IMR-90 (cell line): ENCODE measurements at regions not wholly inside any gene's neighbourhood (a gene's known extent, or its start where the extent isn't known, plus 50 kb on each side); places are given as distances from the start of the nearest gene placed in this dataset.

Experiments
- ATAC-seq: fragments of 200-7000 bp; cut with Tn5 transposase; 2 replicates; pipeline ENCODE4 v1.9.1; 2020; ENCODE audit warnings: low read depth, mild to moderate bottlenecking, moderate library complexity
- BruUV-seq: library from RNA; stranded (reverse); fragments of 400-500 nt; replicated peaks from 2 replicates; lab custom pipeline; 2021; lab: Mats Ljungman, UMichigan
- CTCF ChIA-PET: fragments of 300-600 bp; formaldehyde crosslinking; extraction: SDS; loops from one replicate; lab custom pipeline; 2021; ENCODE audit warnings: antibody characterized with exemption; lab: Yijun Ruan, JAX
- POLR2A ChIA-PET: fragments of 300-600 bp; sonication (Branson Sonifier 250); formaldehyde crosslinking; loops from one replicate; lab custom pipeline; 2022; ENCODE audit warnings: antibody characterized with exemption; ENCODE audit not compliant: unreplicated experiment; lab: Charles Lee
- DNase-seq: peaks from one replicate; pipeline ENCODE4 v3.0.0; 2013
- H2AFZ ChIP-seq: replicated peaks from 2 replicates; pipeline ENCODE3; 2013; ENCODE audit warnings: low read length, mild to moderate bottlenecking; ENCODE audit not compliant: poor library complexity
- H2AK5ac ChIP-seq: 2 replicates; pipeline ENCODE4 v1.6.1; 2013; ENCODE audit warnings: low read depth, low read length, inconsistent platforms
- H2AK9ac ChIP-seq: replicated peaks from 2 replicates; pipeline ENCODE3; 2013; ENCODE audit warnings: mild to moderate bottlenecking, low read depth, low read length, moderate library complexity; ENCODE audit not compliant: poor library complexity
- H2BK120ac ChIP-seq: 2 replicates; pipeline ENCODE4 v1.6.1; 2013; ENCODE audit warnings: low read depth, low read length, inconsistent platforms
- H2BK15ac ChIP-seq: 3 replicates; pipeline ENCODE4 v1.6.1; 2013; ENCODE audit warnings: low read depth, low read length, inconsistent platforms
- H2BK20ac ChIP-seq: 2 replicates; pipeline ENCODE4 v1.6.1; 2013; ENCODE audit warnings: low read depth, mild to moderate bottlenecking, inconsistent platforms, low read length, moderate library complexity
- H2BK5ac ChIP-seq: 2 replicates; pipeline ENCODE4 v1.6.1; 2013; ENCODE audit warnings: mild to moderate bottlenecking, low read depth, low read length, inconsistent platforms; ENCODE audit not compliant: poor library complexity, severe bottlenecking
- H3K14ac ChIP-seq: replicated peaks from 2 replicates; pipeline ENCODE4 v1.6.1; 2013; ENCODE audit warnings: low read depth, low read length, inconsistent platforms
- H3K18ac ChIP-seq: 2 replicates; pipeline ENCODE4 v1.6.1; 2013; ENCODE audit warnings: low read depth, low read length, control low read depth
- H3K23ac ChIP-seq: 2 replicates; pipeline ENCODE4 v1.6.1; 2013; ENCODE audit warnings: low read depth, low read length, inconsistent platforms
- H3K27ac ChIP-seq: 2 replicates; pipeline ENCODE4 v1.5.1; 2013; ENCODE audit warnings: mild to moderate bottlenecking, control low read depth, low read length; ENCODE audit not compliant: insufficient read depth
- H3K27me3 ChIP-seq: 2 replicates; pipeline ENCODE4 v1.6.1; 2013; ENCODE audit warnings: low read length; ENCODE audit not compliant: control insufficient read depth, insufficient read depth
- H3K36me3 ChIP-seq: 2 replicates; pipeline ENCODE4 v1.6.1; 2013; ENCODE audit warnings: low read length, mixed read lengths; ENCODE audit not compliant: control insufficient read depth, insufficient read depth
- H3K4ac ChIP-seq: 2 replicates; pipeline ENCODE4 v1.6.1; 2013; ENCODE audit warnings: low read depth, low read length, inconsistent platforms
- H3K4me1 ChIP-seq: 2 replicates; pipeline ENCODE4 v1.6.1; 2013; ENCODE audit warnings: low read length, mixed read lengths; ENCODE audit not compliant: control insufficient read depth, insufficient read depth
- H3K4me2 ChIP-seq: 2 replicates; pipeline ENCODE4 v1.6.1; 2013; ENCODE audit warnings: low read depth, mild to moderate bottlenecking, control low read depth, low read length, moderate library complexity
- H3K4me3 ChIP-seq: 2 replicates; pipeline ENCODE4 v1.5.1; 2013; ENCODE audit warnings: low read depth, mild to moderate bottlenecking, control low read depth, low read length, moderate library complexity; ENCODE audit not compliant: insufficient read depth
- H3K56ac ChIP-seq: 2 replicates; pipeline ENCODE4 v1.6.1; 2013; ENCODE audit warnings: low read length, inconsistent platforms; ENCODE audit not compliant: insufficient read depth; ENCODE audit errors: extremely low read depth
- H3K79me1 ChIP-seq, 2 experiments: 2 replicates each; pipeline ENCODE4 v1.6.1; 2013; ENCODE audit warnings: low read length in 2 of 2, inconsistent platforms in 1 of 2, low read depth in 1 of 2
- H3K9ac ChIP-seq: 2 replicates; pipeline ENCODE4 v1.6.1; 2013; ENCODE audit warnings: low read depth, low read length, control low read depth
- H3K9me1 ChIP-seq: 2 replicates; pipeline ENCODE4 v1.6.1; 2013; ENCODE audit warnings: low read length, inconsistent platforms; ENCODE audit not compliant: insufficient read depth
- H3K9me3 ChIP-seq: 2 replicates; pipeline ENCODE4 v1.6.1; 2013; ENCODE audit warnings: low read length; ENCODE audit not compliant: control insufficient read depth, insufficient read depth
- H4K20me1 ChIP-seq: 2 replicates; pipeline ENCODE4 v1.6.1; 2013; ENCODE audit warnings: low read length, inconsistent platforms; ENCODE audit not compliant: insufficient read depth
- H4K5ac ChIP-seq: 2 replicates; pipeline ENCODE4 v1.6.1; 2013; ENCODE audit warnings: mild to moderate bottlenecking, low read depth, low read length, control low read depth
- H4K8ac ChIP-seq, 2 experiments: 2 replicates each; pipeline ENCODE4 v1.6.1; 2013; ENCODE audit warnings: low read depth in 2 of 2, low read length in 2 of 2, control low read depth in 1 of 2, inconsistent platforms in 1 of 2
- H4K91ac ChIP-seq: 2 replicates; pipeline ENCODE4 v1.6.1; 2013; ENCODE audit warnings: low read depth, low read length, inconsistent platforms; ENCODE audit not compliant: insufficient read depth
- CTCF ChIP-seq: conservative IDR thresholded peaks from 2 replicates; pipeline ENCODE4 v1.5.1; 2012; ENCODE audit warnings: mild to moderate bottlenecking, low read depth, low read length, improper control_type of control experiment
- USF2 ChIP-seq: fragments of 150-350 bp; IDR thresholded peaks from 2 replicates; pipeline ENCODE4 v1.6.1; 2017; ENCODE audit warnings: mild to moderate bottlenecking, antibody characterized with exemption, low read length, low read depth
- WGBS, 2 experiments: methylation state at CpG; one replicate each; pipeline versions ENCODE4 v1.1.5 to v1.1.7; 2013; ENCODE audit warnings: missing lambda C conversion rate in 2 of 2; ENCODE audit not compliant: insufficient read length in 1 of 2; ENCODE audit errors: extremely low coverage in 2 of 2; 5-methylcytosine and 5-hydroxymethylcytosine counted together
- dilution Hi-C: fragments of 300-500 bp; cut with HindIII; formaldehyde crosslinking; loops from one replicate; pipeline ENCODE4 v1.14.3; 2018; ENCODE audit warnings: low sequenced_read_pairs; ENCODE audit not compliant: unreplicated experiment
- in situ Hi-C: fragments of 300-500 bp; cut with MboI; formaldehyde crosslinking; loops from 3 replicates; pipeline ENCODE4 v1.14.3; 2019; ENCODE audit warnings: low sequenced_read_pairs, inconsistent platforms, mixed read lengths
- intact Hi-C: fragments of 100-400 bp; cut with micrococcal nuclease; formaldehyde crosslinking; loops from 2 replicates; pipeline ENCODE4 v1.10.0; 2022

GRCh38 chr6:86820750-86821149 is 116.6 kb upstream of the HTR1E start:
- Histone ChIP-seq H3K4me1 (no peaks in the 10 kb centered on the region), H3K4me3 (no peak overlapping the region), H3K56ac (no peak overlapping the region), H3K9me1 (no peaks in the 10 kb centered on the region), H3K27me3 (no peaks in the 10 kb centered on the region), H2AK9ac (no peak overlapping the region), H4K20me1 (no peaks in the 10 kb centered on the region), H2AK5ac (no peak overlapping the region), H2BK15ac (no peak overlapping the region), H3K79me1 (no peaks in the 10 kb centered on the region), H4K8ac (no peak overlapping the region), H3K27ac (no peak overlapping the region), H2BK120ac (no peak overlapping the region), H3K4me2 (no peak overlapping the region), H3K23ac (no peak overlapping the region), H2BK20ac (no peak overlapping the region), H3K18ac (no peak overlapping the region), H3K36me3 (no peaks in the 10 kb centered on the region), H4K5ac (no peak overlapping the region), H3K9ac (no peak overlapping the region), H3K14ac (no peak overlapping the region), H3K4ac (no peak overlapping the region), H2BK5ac (no peak overlapping the region), H4K91ac (no peak overlapping the region), H3K9me3 (peaks cover 1% of the 10 kb centered on the region; the same call in 1 of the 2 replicates), H2AFZ (no peak overlapping the region)
- intact Hi-C loops, result no loop called here
- BruUV-seq, result no TSS peak
- no peak for ATAC-seq
- dilution Hi-C loops, result no loop called here
- POLR2A ChIA-PET, result no interaction called here
- DNase-seq, result no peak
- WGBS, 2 experiments, result 0% methylated on average over 1 of the region's 1 CpG; no CpG with 5 or more reads in 1 of the 2 experiments
- in situ Hi-C loops, result no loop called here
- TF ChIP-seq USF2 (no peak), CTCF (no peak)
- CTCF ChIA-PET, result no interaction called here
